C4-2B (cell line): ENCODE measurements at regions not wholly inside any gene's neighbourhood (a gene's known extent, or its start where the extent isn't known, plus 50 kb on each side); places are given as distances from the start of the nearest gene placed in this dataset.

Source experiments
- ZFX ChIP-seq: fragments of 450-650 bp; IDR thresholded peaks from 2 replicates; pipeline ENCODE4 v1.6.1; 2017
- TF ChIP-seq, protein P1 (sequence below): fragments of 450-650 bp; conservative IDR thresholded peaks from 2 replicates; pipeline ENCODE4 v1.5.1; 2017; ENCODE audit warnings: mild to moderate bottlenecking

DNA sequence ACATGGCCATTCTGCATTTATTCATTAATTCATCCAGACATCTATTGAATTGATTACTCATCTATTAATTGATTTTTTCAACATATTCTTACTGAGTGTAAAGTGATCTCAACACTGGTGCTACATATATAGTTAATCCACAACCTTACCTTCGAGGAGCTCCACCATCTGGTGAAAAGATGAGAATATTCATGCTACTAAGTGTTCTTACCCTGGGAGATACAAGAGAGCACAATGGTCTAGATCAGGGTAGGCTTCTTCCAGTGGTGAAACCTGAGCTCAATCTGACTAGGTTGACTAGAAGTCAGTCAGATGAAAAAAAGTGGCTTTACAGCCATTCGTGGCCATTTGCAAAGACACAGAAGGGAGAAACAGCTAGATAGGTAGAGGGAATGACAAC is 507.4 kb downstream of the ANKRD7 start:
- TF ChIP-seq, protein P1, sequence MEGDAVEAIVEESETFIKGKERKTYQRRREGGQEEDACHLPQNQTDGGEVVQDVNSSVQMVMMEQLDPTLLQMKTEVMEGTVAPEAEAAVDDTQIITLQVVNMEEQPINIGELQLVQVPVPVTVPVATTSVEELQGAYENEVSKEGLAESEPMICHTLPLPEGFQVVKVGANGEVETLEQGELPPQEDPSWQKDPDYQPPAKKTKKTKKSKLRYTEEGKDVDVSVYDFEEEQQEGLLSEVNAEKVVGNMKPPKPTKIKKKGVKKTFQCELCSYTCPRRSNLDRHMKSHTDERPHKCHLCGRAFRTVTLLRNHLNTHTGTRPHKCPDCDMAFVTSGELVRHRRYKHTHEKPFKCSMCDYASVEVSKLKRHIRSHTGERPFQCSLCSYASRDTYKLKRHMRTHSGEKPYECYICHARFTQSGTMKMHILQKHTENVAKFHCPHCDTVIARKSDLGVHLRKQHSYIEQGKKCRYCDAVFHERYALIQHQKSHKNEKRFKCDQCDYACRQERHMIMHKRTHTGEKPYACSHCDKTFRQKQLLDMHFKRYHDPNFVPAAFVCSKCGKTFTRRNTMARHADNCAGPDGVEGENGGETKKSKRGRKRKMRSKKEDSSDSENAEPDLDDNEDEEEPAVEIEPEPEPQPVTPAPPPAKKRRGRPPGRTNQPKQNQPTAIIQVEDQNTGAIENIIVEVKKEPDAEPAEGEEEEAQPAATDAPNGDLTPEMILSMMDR = peak; percentile 39
- no peak for TF ChIP-seq ZFX
